Breast epithelium (tissue), 4 donors: ENCODE measurements at regions not wholly inside any gene's neighbourhood (a gene's known extent, or its start where the extent isn't known, plus 50 kb on each side); places are given as distances from the start of the nearest gene placed in this dataset.

ENCODE experiments used
- DNase-seq, 2 donors: peaks; one replicate each; pipeline ENCODE4 v3.0.0-alpha.2; 2019; ENCODE audit warnings: low spot score in 2 of 2
- H3K27ac ChIP-seq, 2 donors: fragments of 200-600 bp; sonication (generic) in 1 of 2; one replicate each; pipeline ENCODE4 v1.5.1; 2016 to 2019; ENCODE audit warnings: mild to moderate bottlenecking in 1 of 2
- H3K27me3 ChIP-seq, 2 donors: fragments of 200-600 bp; sonication (generic) in 1 of 2; one replicate each; pipeline versions ENCODE4 v1.5.1 to v1.6.0; 2017 to 2019; ENCODE audit warnings: control low read depth in 1 of 2, mild to moderate bottlenecking in 1 of 2
- H3K36me3 ChIP-seq: fragments of 200-600 bp; one replicate; pipeline ENCODE4 v1.5.1; 2019
- H3K4me1 ChIP-seq, 2 donors: fragments of 200-600 bp; sonication (generic); one replicate each; pipeline ENCODE4 v1.5.1; 2016 to 2019; ENCODE audit warnings: control low read depth in 1 of 2
- H3K4me3 ChIP-seq, 3 donors: fragments of 200-600 bp; sonication (generic); 1 replicate in 2 of 3; 2 replicates in 1 of 3; pipeline ENCODE4 v1.5.1; 2016 to 2019; ENCODE audit warnings: mild to moderate bottlenecking in 3 of 3, moderate library complexity in 2 of 3
- H3K9me3 ChIP-seq, 2 donors: fragments of 200-600 bp; sonication (generic) in 1 of 2; one replicate each; pipeline ENCODE4 v1.5.1; 2016 to 2019; ENCODE audit warnings: control low read depth in 1 of 2
- CTCF ChIP-seq, 3 donors: fragments of 450-650 bp; IDR thresholded peaks; one replicate each; pipeline ENCODE4 v1.5.1; 2016 to 2017; ENCODE audit warnings: antibody characterized with exemption in 3 of 3, mild to moderate bottlenecking in 3 of 3, moderate library complexity in 3 of 3
- POLR2A ChIP-seq: fragments of 450-650 bp; IDR thresholded peaks from one replicate; pipeline ENCODE4 v1.6.1; 2016; ENCODE audit warnings: antibody characterized with exemption, mild to moderate bottlenecking, moderate library complexity
- POLR2AphosphoS5 ChIP-seq, 3 donors: sonication (generic); formaldehyde crosslinking; IDR thresholded peaks; one replicate each; pipeline ENCODE4 v1.6.1; 2017; ENCODE audit warnings: antibody characterized with exemption in 3 of 3
- intact Hi-C: fragments of 100-400 bp; cut with DNase I; formaldehyde crosslinking; loops from one replicate; pipeline ENCODE4 v1.15.1; 2023; ENCODE audit warnings: low total_unique reads

GRCh38 chr7:13508586-13508985 lies 480.9 kb downstream of the ETV1 start:
- no peak overlapping the region for H3K4me3 ChIP-seq
- H3K27ac ChIP-seq, result no peak overlapping the region
- DNase-seq, result no peak
- H3K4me1 ChIP-seq, result no peaks in the 10 kb centered on the region
- H3K27me3 ChIP-seq, result no peaks in the 10 kb centered on the region
- H3K36me3 ChIP-seq, result no peaks in the 10 kb centered on the region
- H3K9me3 ChIP-seq, result no peaks in the 10 kb centered on the region
- intact Hi-C loops, result no loop called here
- TF ChIP-seq POLR2AphosphoS5 (IDR thresholded peaks at IDR 0.05) (no peak), POLR2A (no peak), CTCF (IDR thresholded peaks at IDR 0.05) (no peak)

GRCh38 chr7:13518738-13519137 lies 470.7 kb downstream of the ETV1 start:
- H3K4me3 ChIP-seq, result no peak overlapping the region
- no peaks in the 10 kb centered on the region for H3K36me3 ChIP-seq
- no peak overlapping the region for H3K27ac ChIP-seq
- H3K9me3 ChIP-seq, result no peaks in the 10 kb centered on the region
- TF ChIP-seq POLR2A (no peak), POLR2AphosphoS5 (IDR thresholded peaks at IDR 0.05) (no peak), CTCF (IDR thresholded peaks at IDR 0.05) (no peak)
- intact Hi-C loops, result no loop called here
- no peaks in the 10 kb centered on the region for H3K4me1 ChIP-seq
- no peak for DNase-seq
- no peaks in the 10 kb centered on the region for H3K27me3 ChIP-seq

GRCh38 chr7:13524076-13524475 lies 465.4 kb downstream of the ETV1 start:
- Histone ChIP-seq H3K27me3 (no peaks in the 10 kb centered on the region), H3K27ac (no peak overlapping the region), H3K4me1 (no peaks in the 10 kb centered on the region), H3K9me3 (no peaks in the 10 kb centered on the region), H3K4me3 (no peak overlapping the region), H3K36me3 (no peaks in the 10 kb centered on the region)
- intact Hi-C loops, result no loop called here
- no peak for DNase-seq
- no peak for TF ChIP-seq POLR2AphosphoS5 (IDR thresholded peaks at IDR 0.05)
- no peak for TF ChIP-seq POLR2A
- no peak for TF ChIP-seq CTCF (IDR thresholded peaks at IDR 0.05)

- H3K4me1 ChIP-seq, result no peaks in the 10 kb centered on the region
- no peaks in the 10 kb centered on the region for H3K9me3 ChIP-seq
- no peaks in the 10 kb centered on the region for H3K36me3 ChIP-seq
- no peak overlapping the region for H3K27ac ChIP-seq
- H3K4me3 ChIP-seq, result no peak overlapping the region
- intact Hi-C loops, result no loop called here
- H3K27me3 ChIP-seq, result no peaks in the 10 kb centered on the region
- no peak for TF ChIP-seq POLR2A
- TF ChIP-seq POLR2AphosphoS5 (IDR thresholded peaks at IDR 0.05), result no peak
- TF ChIP-seq CTCF (IDR thresholded peaks at IDR 0.05), result no peak
- DNase-seq, result no peak
Measured at GRCh38 chr7:13532028-13532753, 457.3 kb downstream of the ETV1 start.

GRCh38 chr7:13538669-13539068 lies 450.8 kb downstream of the ETV1 start:
- intact Hi-C loops, result no loop called here
- TF ChIP-seq POLR2A (no peak), POLR2AphosphoS5 (IDR thresholded peaks at IDR 0.05) (no peak), CTCF (IDR thresholded peaks at IDR 0.05) (no peak)
- DNase-seq, result no peak

More at GRCh38 chr7:13538669-13539068, 450.8 kb downstream of the ETV1 start:
- Histone ChIP-seq H3K27ac (no peak overlapping the region), H3K27me3 (no peaks in the 10 kb centered on the region), H3K36me3 (no peaks in the 10 kb centered on the region), H3K9me3 (no peaks in the 10 kb centered on the region), H3K4me3 (no peak overlapping the region), H3K4me1 (no peaks in the 10 kb centered on the region)
